ENCODE measurements at regions not wholly inside any gene's neighbourhood (a gene's known extent, or its start where the extent isn't known, plus 50 kb on each side); places are given as distances from the start of the nearest gene placed in this dataset.

DNA sequence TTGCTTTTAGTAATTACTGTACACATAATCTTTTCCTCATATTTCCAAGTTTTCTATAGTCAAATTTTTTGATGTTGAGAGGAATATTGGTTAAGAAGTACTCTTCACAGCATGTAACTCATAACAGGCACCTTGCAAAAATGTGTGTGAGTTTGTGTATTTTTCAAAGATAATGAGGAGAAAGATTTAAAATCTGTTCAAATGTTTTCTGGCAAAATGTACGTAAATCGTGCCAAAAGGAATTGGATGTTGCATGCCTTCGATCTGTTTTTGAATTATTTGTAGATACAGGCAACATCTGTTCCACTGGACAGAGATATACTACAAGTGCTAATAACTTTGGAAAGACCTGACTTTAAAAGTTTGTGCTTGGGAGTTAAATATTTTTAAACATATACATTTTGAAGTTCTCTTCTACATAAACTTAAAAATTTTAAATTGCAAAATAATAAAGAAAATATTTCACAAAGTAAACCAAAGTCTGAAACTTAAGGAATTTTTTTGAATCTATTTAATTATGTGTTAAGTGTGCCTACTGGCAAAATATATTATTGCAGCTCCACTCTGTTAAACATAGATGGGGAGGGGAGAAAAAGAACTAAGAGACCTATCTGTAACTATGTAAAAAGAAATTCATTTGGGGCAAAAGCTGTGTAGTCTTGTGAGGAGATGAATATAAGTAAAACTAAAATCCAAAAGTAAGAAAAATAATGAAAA, 133.5 kb upstream of the UBE2E3 start:
- in situ Hi-C loops (cut with MboI; ENCODE audit: low pct_unique_long_range_greater_than_20kb, low sequenced_read_pairs, unreplicated experiment): no loop called here
- DNase-seq (ENCODE audit: low spot score): no peak
- TF ChIP-seq CTCF (IDR thresholded peaks at IDR 0.05; ENCODE audit: extremely low read depth, insufficient read depth, missing control alignments): no peak

DNA sequence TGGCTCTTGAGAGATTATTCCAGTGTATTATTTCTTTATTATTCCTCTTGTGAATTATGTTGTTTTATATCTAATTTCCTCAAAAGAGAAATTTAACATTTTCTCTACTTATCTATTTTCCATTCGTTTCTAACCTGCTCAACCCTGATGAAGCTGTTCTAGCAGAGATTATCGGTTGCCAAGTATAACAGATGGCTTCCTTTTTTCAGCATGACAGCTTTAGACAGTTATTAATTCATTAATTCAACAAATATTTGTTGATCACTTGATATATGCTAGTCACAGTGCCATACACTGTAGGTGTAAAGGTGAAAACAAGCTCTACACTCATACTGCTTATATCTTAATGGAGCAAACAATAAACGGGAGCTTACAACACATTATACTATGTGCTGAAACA, 137.9 kb upstream of the UBE2E3 start:
- TF ChIP-seq CTCF (IDR thresholded peaks at IDR 0.05; ENCODE audit: extremely low read depth, insufficient read depth, missing control alignments): no peak
- in situ Hi-C loops (cut with MboI; ENCODE audit: low pct_unique_long_range_greater_than_20kb, low sequenced_read_pairs, unreplicated experiment): no loop called here
- DNase-seq (ENCODE audit: low spot score): no peak

DNA sequence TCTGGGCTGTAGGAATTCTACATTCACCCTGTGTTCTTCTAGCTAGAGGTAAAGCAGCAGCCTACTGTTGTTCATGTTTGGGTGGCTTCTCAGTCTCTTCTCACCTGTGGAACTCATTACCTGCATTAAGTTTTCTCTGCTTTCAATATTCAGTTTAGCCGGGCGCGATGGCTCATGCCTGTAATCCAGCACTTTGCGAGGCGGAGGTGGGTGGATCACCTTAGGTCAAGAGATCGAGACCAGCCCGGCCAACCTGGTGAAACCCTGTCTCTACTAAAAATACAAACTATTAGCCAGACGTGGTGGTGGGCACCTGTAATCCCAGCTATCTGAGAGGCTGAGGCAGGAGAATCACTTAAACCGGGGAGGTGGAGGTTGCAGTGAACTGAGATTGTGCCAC, 139.8 kb upstream of the UBE2E3 start:
- in situ Hi-C loops (cut with MboI; ENCODE audit: low pct_unique_long_range_greater_than_20kb, low sequenced_read_pairs, unreplicated experiment): no loop called here
- TF ChIP-seq CTCF (IDR thresholded peaks at IDR 0.05; ENCODE audit: extremely low read depth, insufficient read depth, missing control alignments): no peak
- DNase-seq (ENCODE audit: low spot score): no peak

- in situ Hi-C loops (cut with MboI; ENCODE audit: low pct_unique_long_range_greater_than_20kb, low sequenced_read_pairs, unreplicated experiment): no loop called here
- DNase-seq (ENCODE audit: low spot score): no peak
- no peak for TF ChIP-seq CTCF (IDR thresholded peaks at IDR 0.05; ENCODE audit: extremely low read depth, insufficient read depth, missing control alignments)
Observed at GRCh38 chr2:180829836-180830235, 150.6 kb upstream of the UBE2E3 start.

DNA sequence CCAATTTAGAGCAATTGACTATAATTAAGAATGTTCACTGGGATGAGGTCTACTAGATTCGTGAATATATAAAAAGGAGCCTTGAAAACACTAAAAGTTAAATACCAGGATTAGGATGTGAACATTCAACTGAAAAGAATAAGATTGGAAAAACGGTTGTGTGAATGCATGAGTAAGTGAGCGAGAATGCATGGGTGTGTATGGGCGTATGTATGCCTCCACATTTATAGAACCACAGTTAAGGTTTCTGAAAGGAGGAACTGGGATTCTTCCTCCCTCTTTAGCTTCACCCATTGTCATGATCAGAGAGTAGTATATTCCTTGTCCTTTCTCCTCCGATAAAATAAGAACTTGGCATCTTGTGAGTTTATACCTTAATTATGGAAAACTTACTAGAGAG, 151.1 kb upstream of the UBE2E3 start:
- no peak for TF ChIP-seq CTCF (IDR thresholded peaks at IDR 0.05; ENCODE audit: extremely low read depth, insufficient read depth, missing control alignments)
- in situ Hi-C loops (cut with MboI; ENCODE audit: low pct_unique_long_range_greater_than_20kb, low sequenced_read_pairs, unreplicated experiment): no loop called here
- no peak for DNase-seq (ENCODE audit: low spot score)

GRCh38 chr2:180828756-180829155, 151.6 kb upstream of the UBE2E3 start:
- in situ Hi-C loops (cut with MboI; ENCODE audit: low pct_unique_long_range_greater_than_20kb, low sequenced_read_pairs, unreplicated experiment): no loop called here
- no peak for DNase-seq (ENCODE audit: low spot score)
- no peak for TF ChIP-seq CTCF (IDR thresholded peaks at IDR 0.05; ENCODE audit: extremely low read depth, insufficient read depth, missing control alignments)
